Stimulated activated CD4-positive, alpha-beta T cell treated with anti-CD3 and anti-CD28 coated beads, Interleukin-2, amount 100 ng/mL, for 24 hours (primary cell): ENCODE measurements at regions not wholly inside any gene's neighbourhood (a gene's known extent, or its start where the extent isn't known, plus 50 kb on each side); places are given as distances from the start of the nearest gene placed in this dataset.

Source experiments
- DNase-seq, 2 donors: peaks; one replicate each; pipeline ENCODE4 v3.0.0-alpha.2; 2020

- DNase-seq, result no peak
Measured at GRCh38 chrX:107502316-107502715, 52.9 kb downstream of the FRMPD3 start.

GRCh38 chrX:107504006-107504405, 54.6 kb downstream of the FRMPD3 start:
- no peak for DNase-seq

- no peak for DNase-seq
Measured at GRCh38 chrX:107505223-107505622, 55.8 kb downstream of the FRMPD3 start.

- no peak for DNase-seq
Measured at GRCh38 chrX:107506596-107507031, 57.2 kb downstream of the FRMPD3 start.

- peak in 1 of 2 donors; percentile 1 for DNase-seq
Measured at GRCh38 chrX:107507093-107507743, 57.8 kb downstream of the FRMPD3 start.

GRCh38 chrX:107507744-107508117, 58.3 kb downstream of the FRMPD3 start:
- DNase-seq, result no peak

GRCh38 chrX:107508925-107509324, 59.5 kb downstream of the FRMPD3 start:
- DNase-seq, result no peak

- DNase-seq, result no peak
Measured at GRCh38 chrX:107514944-107515343, 65.5 kb downstream of the FRMPD3 start.

GRCh38 chrX:107521877-107522586, 72.6 kb downstream of the FRMPD3 start:
- DNase-seq, result no peak

- DNase-seq, result no peak
Measured at GRCh38 chrX:107522901-107523300, 73.4 kb downstream of the FRMPD3 start.

- no peak for DNase-seq
Measured at GRCh38 chrX:107526141-107526540, 76.7 kb downstream of the FRMPD3 start.

- DNase-seq, result no peak
Measured at GRCh38 chrX:107530141-107530540, 80.7 kb downstream of the FRMPD3 start.

- peak; percentile 19 to 26 for DNase-seq
Measured at GRCh38 chrX:107537815-107538214, 88.4 kb downstream of the FRMPD3 start.

GRCh38 chrX:107541244-107541643, 87.1 kb upstream of the PRPS1 start:
- no peak for DNase-seq

- no peak for DNase-seq
Measured at GRCh38 chrX:107542040-107542439, 86.3 kb upstream of the PRPS1 start.

GRCh38 chrX:107542500-107542899, 85.8 kb upstream of the PRPS1 start:
- no peak for DNase-seq

- no peak for DNase-seq
Measured at GRCh38 chrX:107547621-107548020, 80.7 kb upstream of the PRPS1 start.

GRCh38 chrX:107548775-107549174, 79.5 kb upstream of the PRPS1 start:
- DNase-seq, result no peak

- peak in 1 of 2 donors; percentile 15 for DNase-seq
Measured at GRCh38 chrX:107549504-107549903, 78.8 kb upstream of the PRPS1 start.

- DNase-seq, result no peak
Measured at GRCh38 chrX:107551546-107551945, 76.8 kb upstream of the PRPS1 start.

GRCh38 chrX:107552930-107553329, 75.4 kb upstream of the PRPS1 start:
- no peak for DNase-seq

GRCh38 chrX:107556967-107557366, 71.3 kb upstream of the PRPS1 start:
- no peak for DNase-seq

- DNase-seq, result no peak
Measured at GRCh38 chrX:107559506-107559905, 68.8 kb upstream of the PRPS1 start.

GRCh38 chrX:107560041-107560440, 68.3 kb upstream of the PRPS1 start:
- no peak for DNase-seq

- DNase-seq, result no peak
Measured at GRCh38 chrX:107560980-107561379, 67.3 kb upstream of the PRPS1 start.
